GM12878 (cell line): ENCODE measurements at regions not wholly inside any gene's neighbourhood (a gene's known extent, or its start where the extent isn't known, plus 50 kb on each side); places are given as distances from the start of the nearest gene placed in this dataset.

Source experiments
- ATAC-seq: fragments of 200-7000 bp; cut with Tn5 transposase; 3 replicates; pipeline ENCODE4 v1.9.1; 2020; ENCODE audit warnings: mild to moderate bottlenecking, moderate library complexity
- BruUV-seq: library from RNA; stranded (reverse); fragments of 400-500 nt; replicated peaks from 2 replicates; lab custom pipeline; 2021; lab: Mats Ljungman, UMichigan
- CTCF ChIA-PET: fragments of 300-600 bp; sonication (Branson Sonifier 250); formaldehyde crosslinking; extraction: SDS; loops from one replicate; lab custom pipeline; 2021; ENCODE audit warnings: inconsistent platforms; lab: Yijun Ruan, JAX
- POLR2A ChIA-PET: fragments of 350-600 bp; formaldehyde crosslinking; extraction: SDS; loops from one replicate; lab custom pipeline; 2021; ENCODE audit warnings: inconsistent platforms; lab: Charles Lee
- RAD21 ChIA-PET: fragments of 300-600 bp; sonication (Branson Sonifier 250); formaldehyde crosslinking; loops from one replicate; lab custom pipeline; 2023; ENCODE audit warnings: antibody characterized with exemption; ENCODE audit not compliant: unreplicated experiment; lab: Charles Lee
- SMC1A ChIA-PET: fragments of 300-600 bp; sonication (Branson Sonifier 250); formaldehyde crosslinking; loops from one replicate; lab custom pipeline; 2023; ENCODE audit not compliant: unreplicated experiment, uncharacterized antibody; lab: Charles Lee
- DNase-seq: peaks from one replicate; pipeline ENCODE4 v3.0.0-alpha.2; 2011; ENCODE audit warnings: low read depth, low spot score
- FAIRE-seq: peaks from 3 replicates; lab custom pipeline; 2011; peaks lifted over from hg19 to GRCh38; lab: Jason Lieb, UNC
- H2AFZ ChIP-seq: 2 replicates; pipeline ENCODE4 v1.6.0; 2011; ENCODE audit warnings: low read depth, low read length, control low read depth; ENCODE audit not compliant: control insufficient read depth
- H3K27ac ChIP-seq: 2 replicates; pipeline ENCODE4 v1.5.1; 2011; ENCODE audit warnings: control low read depth; ENCODE audit not compliant: control insufficient read depth, insufficient read depth
- H3K27me3 ChIP-seq, 2 experiments: replicated peaks in 1 of 2; 2 replicates each; pipeline versions ENCODE4 v1.6.0 to v1.6.1; 2011; ENCODE audit warnings: low read length in 1 of 2; ENCODE audit not compliant: control insufficient read depth in 2 of 2, insufficient read depth in 2 of 2
- H3K36me3 ChIP-seq, 2 experiments: 2 replicates each; pipeline ENCODE4 v1.5.1; 2011; ENCODE audit warnings: low read length in 1 of 2; ENCODE audit not compliant: control insufficient read depth in 2 of 2, insufficient read depth in 2 of 2
- H3K4me1 ChIP-seq: 2 replicates; pipeline ENCODE4 v1.6.1; 2011; ENCODE audit warnings: mild to moderate bottlenecking, low read length, moderate library complexity, mixed read lengths; ENCODE audit not compliant: control insufficient read depth, insufficient read depth
- H3K4me2 ChIP-seq: 2 replicates; pipeline ENCODE4 v1.6.0; 2011; ENCODE audit warnings: control low read depth; ENCODE audit not compliant: control insufficient read depth, insufficient read depth
- H3K4me3 ChIP-seq: fragments of 200-600 bp; sonication (generic); 2 replicates; pipeline ENCODE4 v1.5.1; 2016
- H3K79me2 ChIP-seq: 2 replicates; pipeline ENCODE4 v1.6.0; 2011; ENCODE audit warnings: low read length; ENCODE audit not compliant: control insufficient read depth, insufficient read depth
- H3K9ac ChIP-seq: 2 replicates; pipeline ENCODE4 v1.8.0; 2011; ENCODE audit warnings: low read length, control low read depth, mixed read lengths; ENCODE audit not compliant: control insufficient read depth, insufficient read depth
- H3K9me3 ChIP-seq: replicated peaks from 3 replicates; pipeline ENCODE4 v1.5.1; 2011; ENCODE audit warnings: mild to moderate bottlenecking, low read length; ENCODE audit not compliant: control insufficient read depth, insufficient read depth
- H4K20me1 ChIP-seq: 2 replicates; pipeline ENCODE4 v1.6.0; 2011; ENCODE audit not compliant: control insufficient read depth, insufficient read depth
- CBFB ChIP-seq: IDR thresholded peaks from 2 replicates; pipeline ENCODE4 v1.6.1; 2016; ENCODE audit warnings: antibody characterized with exemption, low read depth
- CHD4 ChIP-seq: fragments of 200-600 bp; sonication (generic); IDR thresholded peaks from 2 replicates; pipeline ENCODE4 v1.6.1; 2016; ENCODE audit warnings: mild to moderate bottlenecking
- CREB1 ChIP-seq: IDR thresholded peaks from 2 replicates; pipeline ENCODE4 v1.6.1; 2012; ENCODE audit warnings: low read depth, mild to moderate bottlenecking, inconsistent platforms
- HDAC2 ChIP-seq: fragments of 200-600 bp; sonication (generic); IDR thresholded peaks from 2 replicates; pipeline ENCODE4 v1.6.1; 2017
- KDM1A ChIP-seq: fragments of 200-600 bp; sonication (generic); IDR thresholded peaks from 2 replicates; pipeline ENCODE4 v1.6.1; 2016; ENCODE audit warnings: borderline replicate concordance
- NR2C2 ChIP-seq: IDR thresholded peaks from 2 replicates; pipeline ENCODE4 v1.6.1; 2011; ENCODE audit warnings: borderline replicate concordance, low read depth; ENCODE audit not compliant: control insufficient read depth, insufficient read length
- NRF1 ChIP-seq: conservative IDR thresholded peaks from 2 replicates; pipeline ENCODE4 v1.6.1; 2011; ENCODE audit warnings: mild to moderate bottlenecking, low read depth, low read length, improper control_type of control experiment
- POLR2AphosphoS2 ChIP-seq: IDR thresholded peaks from 2 replicates; pipeline ENCODE4 v1.6.1; 2011; ENCODE audit warnings: low read depth, mild to moderate bottlenecking, low read length, improper control_type of control experiment, moderate library complexity
- RELA ChIP-seq: fragments of 450-650 bp; IDR thresholded peaks from 2 replicates; pipeline ENCODE4 v1.8.0; 2014; ENCODE audit warnings: borderline replicate concordance; ENCODE audit not compliant: partially characterized antibody
- RUNX3 ChIP-seq: IDR thresholded peaks from 2 replicates; pipeline ENCODE4 v1.6.1; 2012; ENCODE audit warnings: low read length, inconsistent platforms
- SIN3A ChIP-seq: IDR thresholded peaks from 2 replicates; pipeline ENCODE4 v1.6.1; 2012; ENCODE audit warnings: low read depth, low read length, improper control_type of control experiment
- SREBF1 ChIP-seq: IDR thresholded peaks from 2 replicates; pipeline ENCODE4 v1.6.1; 2012; ENCODE audit warnings: mild to moderate bottlenecking, low read length
- ZBED1 ChIP-seq: IDR thresholded peaks from 2 replicates; pipeline ENCODE4 v1.6.1; 2016; ENCODE audit warnings: borderline replicate concordance
- ZNF274 ChIP-seq: IDR thresholded peaks from one replicate; pipeline ENCODE4 v1.8.0; 2011; ENCODE audit not compliant: insufficient read length, insufficient read depth
- WGBS: methylation state at CpG from one replicate; pipeline ENCODE4 v1.1.6; 2016; ENCODE audit warnings: low lambda C conversion rate; ENCODE audit not compliant: insufficient replicate concordance, insufficient coverage; ENCODE audit errors: missing lambda C conversion rate; 5-methylcytosine and 5-hydroxymethylcytosine counted together
- in situ Hi-C: fragments of 300-500 bp; cut with MboI; formaldehyde crosslinking; loops from 9 replicates; pipeline ENCODE4 v1.14.3; 2018; ENCODE audit warnings: mixed read lengths
- intact Hi-C: fragments of 100-400 bp; cut with micrococcal nuclease; formaldehyde crosslinking; loops from one replicate; pipeline ENCODE4 v1.14.2; 2022; ENCODE audit not compliant: unreplicated experiment
- TF ChIP-seq, protein P1 (sequence below): fragments of 450-650 bp; IDR thresholded peaks from 2 replicates; pipeline ENCODE4 v1.6.1; 2016; ENCODE audit warnings: mild to moderate bottlenecking, moderate library complexity, borderline replicate concordance
- TF ChIP-seq, protein P2 (sequence below): IDR thresholded peaks from 2 replicates; pipeline ENCODE4 v1.6.1; 2012; ENCODE audit warnings: low read depth, low read length, improper control_type of control experiment

DNA sequence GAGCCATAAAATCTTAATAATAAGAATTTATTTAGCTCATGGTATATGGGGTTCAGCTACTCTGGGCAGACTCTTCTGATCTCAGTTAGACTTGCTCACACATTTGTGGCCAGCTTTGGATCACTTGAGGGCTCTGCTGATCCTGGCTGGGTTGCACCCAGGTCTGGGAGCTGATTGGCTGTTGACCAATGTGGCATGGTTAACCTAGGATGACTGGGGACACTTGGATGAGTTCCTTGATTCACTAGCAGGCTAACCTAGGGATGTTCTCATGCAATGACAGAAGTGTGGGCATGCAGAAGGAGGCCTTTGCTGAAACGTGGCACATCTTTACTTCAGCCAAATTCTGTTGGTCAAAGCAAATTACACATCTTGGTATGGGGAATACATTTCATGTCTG is 569.5 kb downstream of the UTRN start:
- H3K9me3 ChIP-seq: no peaks in the 10 kb centered on the region
- no peaks in the 10 kb centered on the region for H4K20me1 ChIP-seq
- ChIA-PET RAD21 (no interaction called here), POLR2A (no interaction called here), SMC1A (no interaction called here), CTCF (no interaction called here)
- no peaks in the 10 kb centered on the region for H3K4me1 ChIP-seq
- DNase-seq (no peak), FAIRE-seq (no peak), ATAC-seq (no peak)
- H3K27ac ChIP-seq: no peak overlapping the region
- in situ Hi-C loops: no loop called here
- no peak overlapping the region for H3K4me2 ChIP-seq
- no peaks in the 10 kb centered on the region for H3K79me2 ChIP-seq
- no peak overlapping the region for H3K4me3 ChIP-seq
- 19% methylated on average over 1 of the region's 1 CpG for WGBS
- H3K9ac ChIP-seq: no peak overlapping the region
- TF ChIP-seq RUNX3: no peak
- no peak for TF ChIP-seq CREB1
- no peak for TF ChIP-seq CHD4
- no peak for TF ChIP-seq NRF1
- TF ChIP-seq NR2C2: no peak
- TF ChIP-seq HDAC2: no peak
- TF ChIP-seq SIN3A: no peak
- TF ChIP-seq CBFB: no peak
- no peak for TF ChIP-seq ZNF274
- no peak for TF ChIP-seq ZBED1
- no peak for TF ChIP-seq KDM1A
- no peak for TF ChIP-seq RELA
- intact Hi-C loops: no loop called here
- H3K36me3 ChIP-seq: no peaks in the 10 kb centered on the region
- BruUV-seq: no TSS peak
- H2AFZ ChIP-seq: no peak overlapping the region
- no peaks in the 10 kb centered on the region for H3K27me3 ChIP-seq

DNA sequence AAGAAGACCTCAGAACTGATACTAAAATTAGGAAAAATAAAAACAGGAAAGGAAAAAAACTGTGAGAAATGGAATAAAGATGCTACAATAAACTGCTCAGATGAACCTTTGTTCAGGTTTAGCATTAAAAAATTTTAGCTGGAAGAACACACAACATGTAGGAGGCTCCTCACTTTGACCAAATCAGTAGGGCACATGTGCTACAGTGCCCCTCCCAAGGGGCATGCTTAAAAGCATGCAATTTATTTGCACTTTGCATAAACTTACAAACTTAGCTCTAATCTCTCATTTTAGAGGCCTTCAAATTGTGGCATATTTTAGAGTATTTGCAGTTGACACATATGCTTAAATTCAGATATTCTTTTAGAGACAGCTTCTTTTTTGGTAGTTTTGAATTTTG is 570.2 kb downstream of the UTRN start:
- POLR2A ChIA-PET: no interaction called here
- TF ChIP-seq, protein P1, sequence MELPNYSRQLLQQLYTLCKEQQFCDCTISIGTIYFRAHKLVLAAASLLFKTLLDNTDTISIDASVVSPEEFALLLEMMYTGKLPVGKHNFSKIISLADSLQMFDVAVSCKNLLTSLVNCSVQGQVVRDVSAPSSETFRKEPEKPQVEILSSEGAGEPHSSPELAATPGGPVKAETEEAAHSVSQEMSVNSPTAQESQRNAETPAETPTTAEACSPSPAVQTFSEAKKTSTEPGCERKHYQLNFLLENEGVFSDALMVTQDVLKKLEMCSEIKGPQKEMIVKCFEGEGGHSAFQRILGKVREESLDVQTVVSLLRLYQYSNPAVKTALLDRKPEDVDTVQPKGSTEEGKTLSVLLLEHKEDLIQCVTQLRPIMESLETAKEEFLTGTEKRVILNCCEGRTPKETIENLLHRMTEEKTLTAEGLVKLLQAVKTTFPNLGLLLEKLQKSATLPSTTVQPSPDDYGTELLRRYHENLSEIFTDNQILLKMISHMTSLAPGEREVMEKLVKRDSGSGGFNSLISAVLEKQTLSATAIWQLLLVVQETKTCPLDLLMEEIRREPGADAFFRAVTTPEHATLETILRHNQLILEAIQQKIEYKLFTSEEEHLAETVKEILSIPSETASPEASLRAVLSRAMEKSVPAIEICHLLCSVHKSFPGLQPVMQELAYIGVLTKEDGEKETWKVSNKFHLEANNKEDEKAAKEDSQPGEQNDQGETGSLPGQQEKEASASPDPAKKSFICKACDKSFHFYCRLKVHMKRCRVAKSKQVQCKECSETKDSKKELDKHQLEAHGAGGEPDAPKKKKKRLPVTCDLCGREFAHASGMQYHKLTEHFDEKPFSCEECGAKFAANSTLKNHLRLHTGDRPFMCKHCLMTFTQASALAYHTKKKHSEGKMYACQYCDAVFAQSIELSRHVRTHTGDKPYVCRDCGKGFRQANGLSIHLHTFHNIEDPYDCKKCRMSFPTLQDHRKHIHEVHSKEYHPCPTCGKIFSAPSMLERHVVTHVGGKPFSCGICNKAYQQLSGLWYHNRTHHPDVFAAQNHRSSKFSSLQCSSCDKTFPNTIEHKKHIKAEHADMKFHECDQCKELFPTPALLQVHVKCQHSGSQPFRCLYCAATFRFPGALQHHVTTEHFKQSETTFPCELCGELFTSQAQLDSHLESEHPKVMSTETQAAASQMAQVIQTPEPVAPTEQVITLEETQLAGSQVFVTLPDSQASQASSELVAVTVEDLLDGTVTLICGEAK: no peak
- TF ChIP-seq POLR2AphosphoS2 (no peak), SREBF1 (no peak)
- TF ChIP-seq, protein P2, sequence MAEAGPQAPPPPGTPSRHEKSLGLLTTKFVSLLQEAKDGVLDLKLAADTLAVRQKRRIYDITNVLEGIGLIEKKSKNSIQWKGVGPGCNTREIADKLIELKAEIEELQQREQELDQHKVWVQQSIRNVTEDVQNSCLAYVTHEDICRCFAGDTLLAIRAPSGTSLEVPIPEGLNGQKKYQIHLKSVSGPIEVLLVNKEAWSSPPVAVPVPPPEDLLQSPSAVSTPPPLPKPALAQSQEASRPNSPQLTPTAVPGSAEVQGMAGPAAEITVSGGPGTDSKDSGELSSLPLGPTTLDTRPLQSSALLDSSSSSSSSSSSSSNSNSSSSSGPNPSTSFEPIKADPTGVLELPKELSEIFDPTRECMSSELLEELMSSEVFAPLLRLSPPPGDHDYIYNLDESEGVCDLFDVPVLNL: no peak

More for the DNA sequence above, 570.2 kb downstream of the UTRN start:
- DNase-seq (no peak), ATAC-seq (no peak), FAIRE-seq (no peak)
- H3K36me3 ChIP-seq: no peaks in the 10 kb centered on the region
- H3K9me3 ChIP-seq: no peaks in the 10 kb centered on the region; the same call in 2 of the 3 replicates
- H4K20me1 ChIP-seq: no peaks in the 10 kb centered on the region
- BruUV-seq: no TSS peak
- intact Hi-C loops (no loop called here), in situ Hi-C loops (no loop called here)
- ChIA-PET RAD21 (no interaction called here), CTCF (no interaction called here), SMC1A (no interaction called here)
- H2AFZ ChIP-seq: no peak overlapping the region
- H3K79me2 ChIP-seq: no peaks in the 10 kb centered on the region
- no peaks in the 10 kb centered on the region for H3K4me1 ChIP-seq
- no peak overlapping the region for H3K27ac ChIP-seq
- H3K4me2 ChIP-seq: no peak overlapping the region
- no peaks in the 10 kb centered on the region for H3K27me3 ChIP-seq
- H3K4me3 ChIP-seq: no peak overlapping the region
- H3K9ac ChIP-seq: no peak overlapping the region
